Left renal pelvis (tissue), 4 donors: ENCODE measurements at regions not wholly inside any gene's neighbourhood (a gene's known extent, or its start where the extent isn't known, plus 50 kb on each side); places are given as distances from the start of the nearest gene placed in this dataset.

Experiments used
- DNase-seq, 4 donors: peaks; one replicate each; pipeline ENCODE4 v3.0.0-alpha.2; 2013; ENCODE audit warnings: low read depth in 4 of 4, low spot score in 3 of 4

GRCh38 chr17:77001487-77001886 is 133.3 kb downstream of the MGAT5B start:
- no peak for DNase-seq

- no peak for DNase-seq
Observed at GRCh38 chr17:77002103-77003045, 134.2 kb downstream of the MGAT5B start.

- DNase-seq = no peak
Observed at GRCh38 chr17:77003699-77004098, 135.5 kb downstream of the MGAT5B start.

- DNase-seq = no peak
Observed at GRCh38 chr17:77006971-77007649, 133.7 kb upstream of the SEC14L1 start.

GRCh38 chr17:77009877-77010276 is 130.9 kb upstream of the SEC14L1 start:
- no peak for DNase-seq

- DNase-seq = no peak
Observed at GRCh38 chr17:77010667-77011066, 130.1 kb upstream of the SEC14L1 start.

- DNase-seq = no peak
Observed at GRCh38 chr17:77011173-77012011, 129.4 kb upstream of the SEC14L1 start.

GRCh38 chr17:77018504-77018903 is 122.3 kb upstream of the SEC14L1 start:
- no peak for DNase-seq

- DNase-seq = no peak
Observed at GRCh38 chr17:77019893-77020379, 120.8 kb upstream of the SEC14L1 start.

- DNase-seq = no peak
Observed at GRCh38 chr17:77020973-77021372, 119.8 kb upstream of the SEC14L1 start.

GRCh38 chr17:77022766-77023165 is 118.0 kb upstream of the SEC14L1 start:
- DNase-seq = no peak

GRCh38 chr17:77025781-77026180 is 115.0 kb upstream of the SEC14L1 start:
- no peak for DNase-seq

GRCh38 chr17:77027271-77027889 is 113.4 kb upstream of the SEC14L1 start:
- DNase-seq = no peak

- no peak for DNase-seq
Observed at GRCh38 chr17:77028900-77029299, 111.9 kb upstream of the SEC14L1 start.

GRCh38 chr17:77032929-77033328 is 107.8 kb upstream of the SEC14L1 start:
- no peak for DNase-seq

GRCh38 chr17:77033892-77034404 is 106.8 kb upstream of the SEC14L1 start:
- DNase-seq = no peak

- DNase-seq = no peak
Observed at GRCh38 chr17:77034677-77035424, 105.9 kb upstream of the SEC14L1 start.

GRCh38 chr17:77035526-77035925 is 105.2 kb upstream of the SEC14L1 start:
- DNase-seq = no peak

- DNase-seq = no peak
Observed at GRCh38 chr17:77036136-77036840, 104.5 kb upstream of the SEC14L1 start.
